Body of pancreas (tissue), 4 donors: ENCODE measurements at regions not wholly inside any gene's neighbourhood (a gene's known extent, or its start where the extent isn't known, plus 50 kb on each side); places are given as distances from the start of the nearest gene placed in this dataset.

Experiments
- ATAC-seq: fragments of 150-250 bp; one replicate; pipeline ENCODE4 v1.9.1; 2016
- DNase-seq, 4 donors: peaks; one replicate each; pipeline ENCODE4 v3.0.0-alpha.2; 2019
- H3K27ac ChIP-seq, 4 donors: fragments of 200-600 bp; sonication (generic); 1 replicate in 3 of 4; 2 replicates in 1 of 4; pipeline versions ENCODE4 v1.5.1 to v1.6.1; 2016 to 2019; ENCODE audit warnings: mild to moderate bottlenecking in 1 of 4, mixed read lengths in 1 of 4, moderate library complexity in 1 of 4
- H3K27me3 ChIP-seq, 2 donors: fragments of 200-600 bp; sonication (generic); one replicate each; pipeline ENCODE4 v1.6.0; 2016; ENCODE audit warnings: mild to moderate bottlenecking in 1 of 2
- H3K36me3 ChIP-seq, 2 donors: fragments of 200-600 bp; sonication (generic); replicated peaks in 1 of 2; 2 replicates each; pipeline ENCODE4 v1.5.1; 2016; ENCODE audit warnings: low read depth in 2 of 2; ENCODE audit not compliant: insufficient read depth in 1 of 2
- H3K4me1 ChIP-seq: fragments of 200-600 bp; sonication (generic); one replicate; pipeline ENCODE4 v1.6.0; 2016
- H3K4me3 ChIP-seq, 2 donors: fragments of 200-600 bp; sonication (generic); 1 replicate in 1 of 2; 2 replicates in 1 of 2; pipeline ENCODE4 v1.5.1; 2016 to 2019
- H3K9me3 ChIP-seq, 3 donors: fragments of 200-600 bp; sonication (generic); 1 replicate in 2 of 3; 2 replicates in 1 of 3; pipeline ENCODE4 v1.5.1; 2016
- POLR2A ChIP-seq, 3 donors: fragments of 450-650 bp; IDR thresholded peaks; one replicate each; pipeline ENCODE4 v1.6.1; 2016; ENCODE audit warnings: antibody characterized with exemption in 3 of 3, mild to moderate bottlenecking in 2 of 3
- WGBS, 2 donors: methylation state at CpG; one replicate each; pipeline ENCODE4 v1.1.5; 2017; 5-methylcytosine and 5-hydroxymethylcytosine counted together
- intact Hi-C: fragments of 100-400 bp; cut with DNase I; formaldehyde crosslinking; loops from one replicate; pipeline ENCODE4 v1.15.1; 2023
- TF ChIP-seq, protein P1 (sequence below), 7 experiments: fragments of 450-650 bp in 4 of 7; fragments of 200-600 bp in 3 of 7; sonication (generic) in 3 of 7; IDR thresholded peaks; one replicate each; pipeline ENCODE4 v1.5.1; 2016 to 2019; ENCODE audit warnings: antibody characterized with exemption in 7 of 7

DNA sequence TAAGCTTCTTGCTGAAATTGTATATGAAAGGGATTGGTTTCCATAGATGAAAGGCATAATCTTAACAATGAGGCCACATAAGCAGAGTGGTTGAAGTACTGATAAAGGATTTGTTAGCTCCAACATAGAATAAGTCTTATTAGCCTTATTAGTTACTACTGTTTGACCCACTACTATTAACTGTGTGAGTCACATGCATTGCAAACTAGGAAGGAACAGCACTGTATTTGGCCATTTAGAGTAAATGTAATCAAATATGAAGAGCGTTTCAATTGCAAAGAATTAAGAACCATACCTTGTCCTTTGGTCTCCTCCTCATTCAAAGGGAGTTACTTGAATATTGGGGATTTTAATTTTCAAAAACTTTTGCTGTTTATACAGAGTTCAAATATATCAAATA, 428.9 kb downstream of the MDFIC start:
- DNase-seq: no peak
- Histone ChIP-seq H3K27ac (no peak overlapping the region), H3K27me3 (no peaks in the 10 kb centered on the region), H3K4me3 (no peak overlapping the region), H3K36me3 (no peaks in the 10 kb centered on the region), H3K4me1 (no peaks in the 10 kb centered on the region), H3K9me3 (no peaks in the 10 kb centered on the region)
- TF ChIP-seq POLR2A (IDR thresholded peaks at IDR 0.05): no peak
- TF ChIP-seq, protein P1, sequence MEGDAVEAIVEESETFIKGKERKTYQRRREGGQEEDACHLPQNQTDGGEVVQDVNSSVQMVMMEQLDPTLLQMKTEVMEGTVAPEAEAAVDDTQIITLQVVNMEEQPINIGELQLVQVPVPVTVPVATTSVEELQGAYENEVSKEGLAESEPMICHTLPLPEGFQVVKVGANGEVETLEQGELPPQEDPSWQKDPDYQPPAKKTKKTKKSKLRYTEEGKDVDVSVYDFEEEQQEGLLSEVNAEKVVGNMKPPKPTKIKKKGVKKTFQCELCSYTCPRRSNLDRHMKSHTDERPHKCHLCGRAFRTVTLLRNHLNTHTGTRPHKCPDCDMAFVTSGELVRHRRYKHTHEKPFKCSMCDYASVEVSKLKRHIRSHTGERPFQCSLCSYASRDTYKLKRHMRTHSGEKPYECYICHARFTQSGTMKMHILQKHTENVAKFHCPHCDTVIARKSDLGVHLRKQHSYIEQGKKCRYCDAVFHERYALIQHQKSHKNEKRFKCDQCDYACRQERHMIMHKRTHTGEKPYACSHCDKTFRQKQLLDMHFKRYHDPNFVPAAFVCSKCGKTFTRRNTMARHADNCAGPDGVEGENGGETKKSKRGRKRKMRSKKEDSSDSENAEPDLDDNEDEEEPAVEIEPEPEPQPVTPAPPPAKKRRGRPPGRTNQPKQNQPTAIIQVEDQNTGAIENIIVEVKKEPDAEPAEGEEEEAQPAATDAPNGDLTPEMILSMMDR (IDR thresholded peaks at IDR 0.05): no peak
- ATAC-seq: no peak
- 82 to 96% methylated on average over 1 of the region's 1 CpG for WGBS, 2 donors
- intact Hi-C loops: no loop called here

DNA sequence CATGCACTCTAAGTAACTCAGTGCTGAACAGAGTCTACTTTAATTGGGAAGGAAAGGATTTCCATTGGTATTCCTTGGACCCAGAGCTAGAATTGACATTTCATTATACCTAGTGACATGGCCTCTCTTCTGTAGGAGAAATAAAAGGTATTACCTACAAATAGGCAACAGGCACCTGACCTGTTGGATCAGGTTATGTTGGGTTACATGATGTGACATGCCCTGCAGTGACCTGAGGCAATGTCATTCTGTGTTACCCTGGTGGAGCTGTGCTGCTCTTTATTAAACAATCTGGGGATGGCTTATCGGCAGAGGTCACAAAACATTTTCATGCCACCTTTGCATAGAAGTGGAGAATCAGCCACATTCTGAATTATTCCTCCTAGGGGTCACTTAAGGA, 427.7 kb downstream of the MDFIC start:
- Histone ChIP-seq H3K36me3 (no peaks in the 10 kb centered on the region), H3K4me1 (no peaks in the 10 kb centered on the region), H3K27me3 (no peaks in the 10 kb centered on the region), H3K9me3 (no peaks in the 10 kb centered on the region), H3K27ac (no peak overlapping the region), H3K4me3 (no peak overlapping the region)
- TF ChIP-seq POLR2A (IDR thresholded peaks at IDR 0.05): no peak
- TF ChIP-seq, protein P1 (IDR thresholded peaks at IDR 0.05): no peak
- DNase-seq (no peak), ATAC-seq (no peak)
- 94 to 100% methylated on average over 1 of the region's 1 CpG for WGBS, 2 donors
- intact Hi-C loops: no loop called here

DNA sequence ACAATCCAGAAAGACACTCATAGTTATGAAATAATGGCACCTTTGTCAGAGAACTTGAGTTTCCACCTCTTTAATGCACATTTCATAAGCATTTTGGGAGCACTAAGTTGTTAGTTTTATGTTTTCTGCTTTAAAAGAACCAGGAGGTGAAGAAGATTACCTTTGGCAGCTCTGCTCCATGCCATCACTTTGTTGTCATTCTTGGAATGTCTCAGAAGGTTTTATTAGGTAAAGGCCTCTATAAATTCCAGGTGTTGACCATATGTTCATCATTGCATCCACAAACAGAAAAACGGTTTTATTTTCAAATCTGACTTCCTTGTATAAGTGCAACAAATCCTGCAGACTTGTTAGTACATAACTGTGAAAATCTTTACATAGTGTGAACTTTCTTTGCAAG, 424.8 kb downstream of the MDFIC start:
- WGBS, 2 donors: 31 to 32% methylated on average over 1 of the region's 1 CpG
- Histone ChIP-seq H3K36me3 (no peaks in the 10 kb centered on the region), H3K4me3 (no peak overlapping the region), H3K9me3 (no peaks in the 10 kb centered on the region), H3K27ac (no peak overlapping the region), H3K27me3 (no peaks in the 10 kb centered on the region), H3K4me1 (no peaks in the 10 kb centered on the region)
- TF ChIP-seq, protein P1 (IDR thresholded peaks at IDR 0.05): no peak
- no peak for TF ChIP-seq POLR2A (IDR thresholded peaks at IDR 0.05)
- intact Hi-C loops: no loop called here
- ATAC-seq (no peak), DNase-seq (no peak)

DNA sequence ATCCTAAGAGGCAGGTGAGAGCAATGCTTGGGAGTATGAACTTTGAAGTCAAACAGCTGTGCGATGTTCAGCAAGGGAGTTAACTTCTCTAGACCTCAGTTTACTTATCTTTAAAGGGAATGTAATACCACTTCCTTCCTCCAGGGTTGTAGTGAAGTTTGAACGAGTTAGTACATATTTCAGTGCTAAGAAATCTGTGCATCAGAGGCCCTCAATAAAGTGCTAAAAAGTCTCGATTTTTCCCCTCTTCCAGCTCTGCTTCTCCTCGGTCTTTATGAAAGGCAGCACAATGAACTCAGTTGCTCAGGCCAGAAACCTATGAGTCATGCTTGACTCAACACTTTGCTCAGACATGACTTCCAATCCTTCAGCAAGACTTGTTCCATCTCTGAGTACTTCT, 418.9 kb downstream of the MDFIC start:
- no peaks in the 10 kb centered on the region for H3K4me1 ChIP-seq
- no peaks in the 10 kb centered on the region for H3K36me3 ChIP-seq
- intact Hi-C loops: no loop called here
- 67 to 75% methylated on average over 4 of the region's 4 CpGs for WGBS, 2 donors
- DNase-seq: no peak
- no peak overlapping the region for H3K27ac ChIP-seq
- no peak overlapping the region for H3K4me3 ChIP-seq
- no peaks in the 10 kb centered on the region for H3K9me3 ChIP-seq
- TF ChIP-seq POLR2A (IDR thresholded peaks at IDR 0.05): no peak
- TF ChIP-seq, protein P1 (IDR thresholded peaks at IDR 0.05): no peak
- H3K27me3 ChIP-seq: no peaks in the 10 kb centered on the region
- no peak for ATAC-seq

DNA sequence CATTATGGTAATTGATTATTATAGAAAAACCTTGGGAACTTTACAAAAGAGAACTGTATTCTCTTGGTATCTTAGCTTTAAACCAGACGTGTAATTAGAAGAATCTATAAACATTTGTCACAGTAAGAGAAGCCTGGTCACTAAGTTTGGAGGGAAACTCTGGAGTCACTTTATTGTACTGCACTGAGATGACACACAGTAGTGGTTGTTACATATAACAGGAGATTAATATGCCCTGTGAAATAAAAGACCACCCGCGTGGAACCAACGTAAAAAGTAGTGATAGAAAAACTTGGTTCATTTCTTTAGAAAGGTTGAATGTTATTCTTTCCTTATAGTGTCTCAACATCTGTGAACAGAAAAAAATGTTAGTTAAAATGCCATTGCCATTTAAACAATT, 416.1 kb downstream of the MDFIC start:
- Histone ChIP-seq H3K4me1 (no peaks in the 10 kb centered on the region), H3K27ac (no peak overlapping the region), H3K27me3 (no peaks in the 10 kb centered on the region), H3K9me3 (no peaks in the 10 kb centered on the region), H3K36me3 (no peaks in the 10 kb centered on the region), H3K4me3 (no peak overlapping the region)
- DNase-seq (no peak), ATAC-seq (no peak)
- WGBS, 2 donors: 73 to 78% methylated on average over 4 of the region's 4 CpGs
- intact Hi-C loops: no loop called here
- TF ChIP-seq, protein P1 (IDR thresholded peaks at IDR 0.05): no peak
- no peak for TF ChIP-seq POLR2A (IDR thresholded peaks at IDR 0.05)
